Stimulated activated CD4-positive, alpha-beta T cell treated with anti-CD3 and anti-CD28 coated beads, Interleukin-2, amount 100 ng/mL, for 48 hours (primary cell): ENCODE measurements at regions not wholly inside any gene's neighbourhood (a gene's known extent, or its start where the extent isn't known, plus 50 kb on each side); places are given as distances from the start of the nearest gene placed in this dataset.
"Not testable (repeated sequence)": the region's sequence is repeated elsewhere in the genome, so short reads cannot be mapped to it uniquely, and the experiment has no call there.

Experiments used
- DNase-seq, 2 donors: peaks; one replicate each; pipeline ENCODE4 v3.0.0-alpha.2; 2020

DNA sequence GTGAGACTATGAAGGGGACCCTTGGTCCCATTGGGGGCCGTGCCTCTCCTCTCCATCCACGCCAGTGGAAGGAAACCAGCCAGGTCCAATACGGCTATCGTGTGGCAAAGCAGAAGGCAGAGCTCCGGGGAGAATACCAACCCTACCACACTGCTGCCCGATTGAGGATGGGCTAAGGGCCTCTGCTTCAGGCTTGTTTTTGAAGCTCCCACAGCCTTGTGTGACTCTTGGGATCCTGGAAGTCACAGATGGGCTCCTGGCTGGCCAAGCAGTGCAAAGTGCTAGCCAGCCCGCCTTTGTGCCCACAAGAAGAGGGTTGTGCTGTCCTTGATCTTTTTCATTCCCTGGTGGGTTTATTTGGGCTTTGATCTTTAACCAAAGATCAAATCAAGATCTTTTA is 70.6 kb upstream of the ID2 start:
- DNase-seq: no peak

- no peak for DNase-seq
These were observed 70.2 kb upstream of the ID2 start for GRCh38 chr2:8611700-8612099.

GRCh38 chr2:8612734-8613179 is 69.1 kb upstream of the ID2 start:
- no peak for DNase-seq

DNA sequence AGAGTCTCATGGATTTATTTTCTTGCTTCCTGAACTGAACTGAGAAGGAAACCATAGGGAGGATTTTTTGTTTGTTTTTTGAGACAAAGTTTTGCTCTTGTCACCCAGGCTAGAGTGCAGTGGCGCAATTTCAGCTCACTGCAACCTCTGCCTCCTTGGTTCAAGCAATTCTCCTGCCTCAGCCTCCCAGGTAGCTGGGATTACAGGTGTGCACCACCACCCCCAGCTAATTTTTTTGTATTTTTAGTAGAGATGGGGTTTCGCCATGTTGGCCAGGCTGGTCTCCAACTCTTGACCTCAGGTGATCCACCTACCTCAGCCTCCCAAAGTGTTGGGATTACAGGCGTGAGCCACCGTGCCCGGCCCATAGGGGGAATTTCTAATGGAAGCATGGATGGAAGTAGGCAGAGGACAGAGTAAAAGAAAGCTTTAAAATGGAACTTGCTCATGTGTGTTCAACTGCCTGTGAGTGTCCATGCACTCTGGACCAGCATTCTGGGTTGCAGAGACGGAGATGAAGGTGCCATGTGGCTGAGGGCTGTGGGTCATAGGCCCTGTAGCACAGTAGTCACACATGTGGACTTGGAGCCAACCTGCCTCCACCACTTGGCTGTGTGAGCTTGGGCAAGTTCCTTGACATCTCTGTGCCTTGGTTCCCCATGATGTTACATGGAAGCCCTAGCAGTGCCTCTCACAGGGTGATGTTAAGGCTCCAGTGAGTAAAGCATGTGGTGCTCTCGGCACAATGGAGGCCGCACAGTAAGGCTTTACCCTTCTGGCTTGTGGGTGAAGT is 68.5 kb upstream of the ID2 start:
- not testable (repeated sequence) for DNase-seq

- DNase-seq: no peak
These were observed 67.2 kb upstream of the ID2 start for GRCh38 chr2:8614646-8615045.

- DNase-seq: no peak
These were observed 66.6 kb upstream of the ID2 start for GRCh38 chr2:8615252-8615575.

DNA sequence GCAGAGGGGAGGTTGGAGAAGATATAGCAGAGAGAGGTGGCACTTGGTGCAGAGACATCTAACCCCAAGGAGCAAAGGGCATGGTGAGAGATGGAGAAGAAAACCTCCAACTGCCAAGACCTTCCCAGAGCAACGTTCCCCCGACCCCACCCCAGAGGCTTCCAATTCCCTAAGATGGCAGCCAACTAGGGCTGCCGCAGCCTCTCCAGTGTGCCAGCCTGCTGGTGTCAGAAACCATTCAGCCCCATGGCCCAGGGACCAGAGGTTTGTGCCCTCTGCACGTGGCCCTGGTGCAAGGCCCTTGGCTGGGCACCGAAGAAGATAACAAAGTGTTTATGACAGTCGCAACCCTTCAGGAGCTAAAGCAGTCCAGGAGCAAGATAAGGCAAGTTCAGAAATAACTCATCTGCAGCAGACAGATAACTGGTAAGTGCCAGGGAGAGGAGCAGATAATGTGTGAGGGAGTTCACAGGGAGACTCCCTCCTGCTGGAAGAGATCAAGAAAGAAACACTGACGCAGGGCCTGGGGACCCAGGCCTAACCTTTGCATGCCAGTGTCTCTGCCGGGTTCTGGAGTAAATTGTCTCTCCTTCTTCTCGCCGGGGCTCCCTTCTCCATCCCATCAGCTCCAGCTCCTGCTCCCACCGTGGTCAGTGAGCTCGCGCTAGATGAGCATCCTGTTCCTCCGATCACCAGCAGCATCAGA is 66.1 kb upstream of the ID2 start:
- no peak for DNase-seq

GRCh38 chr2:8617048-8617447 is 64.8 kb upstream of the ID2 start:
- DNase-seq: no peak

- DNase-seq: no peak
These were observed 64.3 kb upstream of the ID2 start for GRCh38 chr2:8617590-8617989.

GRCh38 chr2:8619071-8619470 is 62.8 kb upstream of the ID2 start:
- DNase-seq: no peak

DNA sequence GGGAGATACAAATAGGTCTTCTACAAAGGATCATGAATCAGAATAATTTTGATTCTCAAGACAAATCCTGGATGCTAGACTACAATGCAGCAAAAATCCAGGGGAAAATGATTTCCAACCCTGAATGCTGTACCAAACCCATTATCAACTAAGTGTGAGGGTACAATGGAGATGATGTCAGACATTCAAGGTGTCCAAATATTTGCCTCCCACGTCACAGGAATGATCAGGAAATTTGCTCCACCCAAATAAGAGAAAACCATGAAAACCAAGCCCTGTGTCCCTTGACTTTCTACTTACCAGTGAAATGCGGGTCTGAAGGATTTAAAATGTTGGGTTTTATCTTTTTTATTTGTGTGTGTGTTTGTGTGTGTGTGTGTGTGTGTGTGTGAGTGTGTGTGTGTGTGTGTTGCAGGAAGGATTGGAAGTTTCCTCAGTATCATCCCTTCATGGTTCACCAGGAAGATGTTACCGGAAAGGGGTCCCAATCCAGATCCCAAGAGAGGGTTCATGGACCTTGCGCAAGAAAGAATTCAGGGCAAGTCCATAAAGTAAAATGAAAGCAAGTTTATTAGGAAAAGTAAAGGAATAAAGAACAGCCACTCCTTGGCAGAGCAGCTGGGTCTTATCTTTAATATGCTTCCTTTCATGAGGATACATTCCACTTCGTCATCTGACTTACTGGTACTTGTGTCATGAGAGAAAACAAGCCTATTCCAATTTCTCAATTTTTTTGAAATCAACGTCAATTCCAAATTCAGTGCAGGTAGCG is 61.1 kb upstream of the ID2 start:
- DNase-seq: no peak

GRCh38 chr2:8622199-8622911 is 59.5 kb upstream of the ID2 start:
- no peak for DNase-seq

DNA sequence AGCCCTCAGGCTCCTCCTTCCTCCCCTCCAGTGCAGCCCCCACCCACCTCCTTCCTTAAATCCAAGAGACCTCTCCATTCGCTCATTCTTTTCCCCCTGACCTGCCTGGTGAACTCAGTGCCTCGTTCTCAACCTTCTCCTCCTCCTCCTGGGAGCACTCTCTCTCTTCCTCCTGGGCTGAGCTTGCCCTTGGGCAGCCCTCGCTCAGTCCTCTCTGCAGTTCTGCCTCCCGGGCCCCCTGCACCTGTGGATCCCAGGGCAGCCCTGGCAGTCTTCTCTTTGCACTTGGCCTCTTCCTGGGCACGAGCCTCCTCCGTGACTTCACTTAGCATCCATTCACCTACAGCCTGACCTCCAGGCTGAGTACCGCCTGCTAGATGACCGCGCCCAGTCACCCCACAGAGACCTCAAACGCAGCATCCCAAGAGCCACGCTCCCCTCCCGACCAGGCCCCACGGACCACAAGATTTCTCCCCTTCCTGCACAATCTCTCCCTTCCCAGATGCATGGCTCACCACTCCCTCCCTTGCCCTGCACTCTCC is 58.9 kb upstream of the ID2 start:
- no peak for DNase-seq

DNA sequence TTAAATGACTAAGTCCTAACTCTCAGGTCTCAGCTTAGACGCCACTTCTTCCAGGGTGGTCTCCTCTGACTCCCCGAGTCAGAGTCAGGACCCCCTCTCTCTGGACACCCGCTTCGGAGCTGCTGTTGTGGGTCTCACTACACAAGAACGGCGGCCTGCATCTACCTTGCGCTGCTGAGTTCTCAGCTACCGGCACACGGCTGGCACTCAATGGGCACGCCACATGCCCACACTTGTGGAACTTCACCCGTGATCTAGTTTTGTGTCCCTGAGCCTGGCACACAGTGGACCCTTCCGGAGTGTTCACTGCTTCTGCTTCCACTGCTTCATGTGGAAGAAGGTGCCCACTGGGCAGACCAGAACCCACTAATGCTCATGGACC is 58.3 kb upstream of the ID2 start:
- no peak for DNase-seq

- no peak for DNase-seq
These were observed 57.8 kb upstream of the ID2 start for GRCh38 chr2:8623958-8624591.

DNA sequence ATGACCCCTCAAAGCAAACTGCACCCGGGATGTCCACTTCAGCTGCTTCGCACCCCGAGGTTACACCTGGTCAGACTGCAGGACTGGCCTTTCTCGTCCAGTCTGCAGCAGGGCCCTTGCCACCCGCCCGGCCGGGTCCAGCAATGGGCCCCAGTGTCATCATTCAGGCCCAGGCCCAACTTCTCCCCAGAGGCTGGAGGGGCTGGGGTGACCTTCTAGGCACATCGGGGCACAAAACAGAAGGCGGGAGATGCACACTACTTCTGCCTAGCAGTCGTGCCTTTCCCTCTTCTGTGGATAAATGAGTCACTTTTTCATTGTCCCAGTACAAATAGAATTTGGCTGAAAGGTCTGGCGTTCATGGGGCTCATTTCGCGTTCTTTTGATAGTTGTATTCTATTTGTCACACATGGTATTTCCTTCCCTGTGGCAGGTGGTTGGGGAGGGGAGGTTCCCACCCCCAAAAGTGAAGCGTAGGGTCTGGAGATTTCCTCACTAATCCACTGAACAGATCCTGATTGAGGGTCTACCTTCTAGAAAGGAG is 56.9 kb upstream of the ID2 start:
- DNase-seq: no peak

DNA sequence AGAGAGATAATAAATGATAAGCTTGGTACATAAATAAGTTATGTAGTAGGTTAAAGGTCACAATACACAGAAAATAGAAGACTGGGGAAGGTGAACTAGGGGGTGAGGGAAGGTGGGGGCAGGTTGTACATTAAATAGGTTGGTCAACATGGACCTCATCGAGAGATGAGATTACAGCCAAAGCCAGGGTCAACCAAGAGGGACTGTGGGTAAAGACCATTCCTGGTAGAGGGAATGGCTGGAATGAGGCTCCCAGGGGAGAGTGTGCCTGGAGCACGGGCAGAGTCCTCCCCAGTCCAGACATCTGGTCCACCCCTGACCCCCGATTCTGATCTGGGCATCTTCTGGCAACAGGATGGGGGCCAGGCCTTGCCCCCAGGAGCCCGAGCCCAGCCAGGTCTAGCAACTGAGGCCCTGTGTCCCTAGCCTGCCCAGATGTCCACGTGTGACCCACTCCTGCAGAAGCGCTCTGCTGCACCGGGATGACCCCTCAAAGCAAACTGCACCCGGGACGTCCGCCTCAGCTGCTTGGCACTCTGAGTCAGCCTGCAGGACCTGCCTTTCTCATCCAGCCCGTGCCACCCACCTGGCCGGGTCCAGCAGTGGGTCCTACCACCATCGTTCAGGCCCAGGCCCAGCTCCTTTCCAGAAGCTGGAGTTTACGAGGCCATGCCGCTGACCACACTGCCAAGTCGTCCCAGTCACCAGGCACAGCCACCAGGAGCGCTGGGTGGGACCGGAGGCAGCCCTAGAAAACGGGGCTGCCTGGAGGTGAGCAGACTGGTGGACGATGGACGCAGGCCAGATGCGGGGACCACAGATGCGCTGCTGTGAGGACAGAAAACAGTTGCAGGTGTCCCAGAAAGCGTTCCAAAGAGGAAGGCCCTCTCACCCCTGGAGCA is 56.2 kb upstream of the ID2 start:
- DNase-seq: no peak

DNA sequence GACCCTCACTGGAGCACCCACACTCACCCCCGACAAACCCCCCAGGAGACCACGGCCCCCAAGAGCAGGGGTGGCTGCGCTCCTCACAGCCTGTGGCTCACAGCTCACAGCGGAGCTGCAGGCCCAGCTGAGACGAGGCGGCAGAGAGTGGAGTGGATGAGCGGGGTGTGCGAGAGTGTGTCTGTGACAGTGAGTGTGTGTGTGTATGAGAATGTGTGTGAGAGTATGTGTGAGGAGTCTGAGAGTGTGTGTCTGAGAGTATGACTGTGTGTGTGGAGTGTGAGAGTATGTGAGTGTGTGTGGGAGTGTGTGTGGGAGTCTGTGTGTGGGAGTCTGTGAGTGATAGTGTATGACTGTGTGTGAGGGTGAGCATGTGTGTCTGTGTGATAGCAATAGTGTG is 55.3 kb upstream of the ID2 start:
- DNase-seq: no peak

- no peak for DNase-seq
These were observed 54.7 kb upstream of the ID2 start for GRCh38 chr2:8627019-8627691.

DNA sequence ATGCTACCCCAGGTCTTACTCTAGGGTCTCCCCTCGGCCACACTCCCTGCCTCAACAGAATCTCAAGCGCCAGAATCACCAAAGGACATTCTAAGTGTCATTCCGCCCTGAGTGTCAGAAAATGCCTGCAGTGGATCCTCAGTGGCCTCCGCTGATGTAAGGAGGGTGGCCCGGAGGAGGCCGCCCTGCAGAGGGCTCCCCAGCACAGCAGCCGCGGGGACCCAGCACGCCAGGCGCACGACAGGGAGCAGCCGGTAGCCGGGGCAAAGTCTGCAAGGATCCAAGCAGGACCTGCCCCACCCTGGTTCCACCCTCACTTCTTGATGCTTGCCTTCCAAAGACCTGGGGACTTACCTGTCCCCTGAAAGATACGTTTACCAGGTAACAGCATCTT is 54.2 kb upstream of the ID2 start:
- no peak for DNase-seq
